Skeletal muscle satellite cell (primary cell): ENCODE measurements at regions not wholly inside any gene's neighbourhood (a gene's known extent, or its start where the extent isn't known, plus 50 kb on each side); places are given as distances from the start of the nearest gene placed in this dataset.

Experiments
- H3K27me3 ChIP-seq: 2 replicates; pipeline ENCODE4 v1.7.0; 2013; ENCODE audit warnings: low read length; ENCODE audit not compliant: control insufficient read depth, insufficient read depth
- H3K36me3 ChIP-seq: 2 replicates; pipeline ENCODE4 v1.7.0; 2013; ENCODE audit warnings: mild to moderate bottlenecking, control low read depth, low read length; ENCODE audit not compliant: insufficient read depth
- H3K4me1 ChIP-seq: 2 replicates; pipeline ENCODE4 v1.7.0; 2013; ENCODE audit warnings: low read length; ENCODE audit not compliant: control insufficient read depth, insufficient read depth
- H3K4me2 ChIP-seq: 2 replicates; pipeline ENCODE4 v1.7.0; 2013; ENCODE audit warnings: mild to moderate bottlenecking, low read length
- H3K4me3 ChIP-seq: 2 replicates; pipeline ENCODE4 v1.7.0; 2013; ENCODE audit warnings: low read length
- H3K9ac ChIP-seq: 2 replicates; pipeline ENCODE4 v1.7.0; 2013; ENCODE audit warnings: mild to moderate bottlenecking, low read depth, low read length, moderate library complexity
- H3K9me3 ChIP-seq: replicated peaks from 2 replicates; pipeline ENCODE4 v1.7.0; 2013; ENCODE audit warnings: mild to moderate bottlenecking, control low read depth, low read length

GRCh38 chr4:62269918-62270317, 1069.8 kb downstream of the ADGRL3 start:
- Histone ChIP-seq H3K4me2 (no peak overlapping the region), H3K4me3 (no peak overlapping the region), H3K27me3 (no peaks in the 10 kb centered on the region), H3K36me3 (no peaks in the 10 kb centered on the region), H3K9ac (no peak overlapping the region), H3K4me1 (no peaks in the 10 kb centered on the region), H3K9me3 (no peaks in the 10 kb centered on the region)

GRCh38 chr4:62263454-62263853, 1063.3 kb downstream of the ADGRL3 start:
- Histone ChIP-seq H3K4me3 (no peak overlapping the region), H3K9me3 (no peaks in the 10 kb centered on the region), H3K9ac (no peak overlapping the region), H3K4me2 (no peak overlapping the region), H3K36me3 (no peaks in the 10 kb centered on the region), H3K27me3 (no peaks in the 10 kb centered on the region), H3K4me1 (no peaks in the 10 kb centered on the region)

GRCh38 chr4:62262676-62263075, 1062.5 kb downstream of the ADGRL3 start:
- Histone ChIP-seq H3K36me3 (no peaks in the 10 kb centered on the region), H3K9me3 (no peaks in the 10 kb centered on the region), H3K4me2 (no peak overlapping the region), H3K4me3 (no peak overlapping the region), H3K4me1 (no peaks in the 10 kb centered on the region), H3K9ac (no peak overlapping the region), H3K27me3 (no peaks in the 10 kb centered on the region)

GRCh38 chr4:62260254-62260653, 1060.1 kb downstream of the ADGRL3 start:
- no peaks in the 10 kb centered on the region for H3K4me1 ChIP-seq
- no peak overlapping the region for H3K4me3 ChIP-seq
- H3K9ac ChIP-seq, result no peak overlapping the region
- no peaks in the 10 kb centered on the region for H3K9me3 ChIP-seq
- H3K27me3 ChIP-seq, result no peaks in the 10 kb centered on the region
- H3K36me3 ChIP-seq, result no peaks in the 10 kb centered on the region
- H3K4me2 ChIP-seq, result no peak overlapping the region

GRCh38 chr4:62256479-62256878, 1056.4 kb downstream of the ADGRL3 start:
- H3K9me3 ChIP-seq, result no peaks in the 10 kb centered on the region
- no peak overlapping the region for H3K9ac ChIP-seq
- no peak overlapping the region for H3K4me3 ChIP-seq
- H3K4me2 ChIP-seq, result no peak overlapping the region
- no peaks in the 10 kb centered on the region for H3K4me1 ChIP-seq
- H3K36me3 ChIP-seq, result no peaks in the 10 kb centered on the region
- H3K27me3 ChIP-seq, result no peaks in the 10 kb centered on the region

GRCh38 chr4:62252728-62253127, 1052.6 kb downstream of the ADGRL3 start:
- Histone ChIP-seq H3K9ac (no peak overlapping the region), H3K36me3 (no peaks in the 10 kb centered on the region), H3K4me3 (no peak overlapping the region), H3K4me1 (no peaks in the 10 kb centered on the region), H3K9me3 (no peaks in the 10 kb centered on the region), H3K4me2 (no peak overlapping the region), H3K27me3 (no peaks in the 10 kb centered on the region)

- H3K27me3 ChIP-seq, result no peaks in the 10 kb centered on the region
Observed at GRCh38 chr4:62250100-62250499, 1050.0 kb downstream of the ADGRL3 start.

GRCh38 chr4:62243895-62244294, 1043.8 kb downstream of the ADGRL3 start:
- no peaks in the 10 kb centered on the region for H3K9me3 ChIP-seq
- H3K9ac ChIP-seq, result no peak overlapping the region
- no peak overlapping the region for H3K4me3 ChIP-seq
- no peaks in the 10 kb centered on the region for H3K27me3 ChIP-seq
- H3K36me3 ChIP-seq, result no peaks in the 10 kb centered on the region
- no peaks in the 10 kb centered on the region for H3K4me1 ChIP-seq
- no peak overlapping the region for H3K4me2 ChIP-seq

More at GRCh38 chr4:62250100-62250499, 1050.0 kb downstream of the ADGRL3 start:
- Histone ChIP-seq H3K4me2 (no peak overlapping the region), H3K4me3 (no peak overlapping the region), H3K36me3 (no peaks in the 10 kb centered on the region), H3K9ac (no peak overlapping the region), H3K4me1 (no peaks in the 10 kb centered on the region), H3K9me3 (no peaks in the 10 kb centered on the region)

- Histone ChIP-seq H3K4me3 (no peak overlapping the region), H3K27me3 (no peaks in the 10 kb centered on the region), H3K9ac (no peak overlapping the region), H3K36me3 (no peaks in the 10 kb centered on the region), H3K9me3 (no peaks in the 10 kb centered on the region), H3K4me1 (no peaks in the 10 kb centered on the region), H3K4me2 (no peak overlapping the region)
Observed at GRCh38 chr4:62235911-62236310, 1035.8 kb downstream of the ADGRL3 start.

- H3K9ac ChIP-seq, result no peak overlapping the region
- H3K9me3 ChIP-seq, result no peaks in the 10 kb centered on the region
- no peaks in the 10 kb centered on the region for H3K27me3 ChIP-seq
- H3K36me3 ChIP-seq, result no peaks in the 10 kb centered on the region
- no peak overlapping the region for H3K4me2 ChIP-seq
- no peaks in the 10 kb centered on the region for H3K4me1 ChIP-seq
- H3K4me3 ChIP-seq, result no peak overlapping the region
Observed at GRCh38 chr4:62232814-62233213, 1032.7 kb downstream of the ADGRL3 start.

GRCh38 chr4:62231994-62232393, 1031.9 kb downstream of the ADGRL3 start:
- Histone ChIP-seq H3K9me3 (no peaks in the 10 kb centered on the region), H3K9ac (no peak overlapping the region), H3K4me2 (no peak overlapping the region), H3K36me3 (no peaks in the 10 kb centered on the region), H3K4me1 (no peaks in the 10 kb centered on the region), H3K4me3 (no peak overlapping the region), H3K27me3 (no peaks in the 10 kb centered on the region)

GRCh38 chr4:62226082-62226481, 1026.0 kb downstream of the ADGRL3 start:
- Histone ChIP-seq H3K4me3 (no peak overlapping the region), H3K9me3 (no peaks in the 10 kb centered on the region), H3K9ac (no peak overlapping the region), H3K36me3 (no peaks in the 10 kb centered on the region), H3K4me2 (no peak overlapping the region), H3K4me1 (no peaks in the 10 kb centered on the region), H3K27me3 (no peaks in the 10 kb centered on the region)
